Vagina (tissue), 2 donors: ENCODE measurements at regions not wholly inside any gene's neighbourhood (a gene's known extent, or its start where the extent isn't known, plus 50 kb on each side); places are given as distances from the start of the nearest gene placed in this dataset.

Experiments used
- CTCF ChIP-seq, 3 experiments: fragments of 450-650 bp in 2 of 3; fragments of 200-600 bp in 1 of 3; sonication (generic) in 1 of 3; IDR thresholded peaks; one replicate each; pipeline ENCODE4 v1.5.1; 2017 to 2019; ENCODE audit warnings: antibody characterized with exemption in 3 of 3, mild to moderate bottlenecking in 2 of 3, moderate library complexity in 2 of 3
- POLR2A ChIP-seq, 2 donors: fragments of 450-650 bp; IDR thresholded peaks; one replicate each; pipeline ENCODE4 v1.6.1; 2017; ENCODE audit warnings: antibody characterized with exemption in 2 of 2, mild to moderate bottlenecking in 2 of 2, moderate library complexity in 2 of 2

DNA sequence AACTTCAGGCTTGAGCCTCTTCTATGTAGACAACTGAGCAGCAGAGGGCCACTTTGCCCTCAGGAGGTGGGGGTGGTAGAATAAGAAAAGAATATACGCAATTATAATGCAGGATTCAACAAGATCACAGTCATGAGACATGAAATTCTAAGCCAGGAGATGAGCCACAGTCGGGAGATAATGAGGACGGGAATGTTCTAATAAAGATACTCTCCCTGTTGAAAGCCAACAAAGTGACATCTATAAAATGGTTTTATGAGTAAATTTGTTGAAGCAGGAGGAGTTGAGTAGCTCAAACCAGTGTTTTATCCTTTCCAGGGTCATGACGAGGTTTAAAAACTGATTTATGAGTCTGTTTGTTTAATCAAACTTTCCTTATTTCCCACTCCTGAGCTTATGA is 152.0 kb upstream of the SERP2 start:
- TF ChIP-seq CTCF (IDR thresholded peaks at IDR 0.05) (peak in 1 of 3 experiments; percentile 5), POLR2A (IDR thresholded peaks at IDR 0.05) (no peak)
